GM21526 (cell line): ENCODE measurements at regions not wholly inside any gene's neighbourhood (a gene's known extent, or its start where the extent isn't known, plus 50 kb on each side); places are given as distances from the start of the nearest gene placed in this dataset.
A peak's percentile ranks its signal among the peaks of the same experiment; 100 is the strongest.

ENCODE experiments used
- ATAC-seq: cut with Tn5 transposase; IDR thresholded peaks from one replicate; pipeline ENCODE4 v1.9.1; 2021; ENCODE audit warnings: moderate library complexity; ENCODE audit not compliant: unreplicated experiment, low FRiP score

- ATAC-seq: no peak
Observed at GRCh38 chr6:45742591-45742990, 273.1 kb downstream of the CLIC5 start.

- ATAC-seq: peak; percentile 50
Observed at GRCh38 chr6:45741437-45742171, 274.1 kb downstream of the CLIC5 start.

- ATAC-seq: no peak
Observed at GRCh38 chr6:45739058-45739457, 276.6 kb downstream of the CLIC5 start.

- ATAC-seq: no peak
Observed at GRCh38 chr6:45738057-45738455, 277.6 kb downstream of the CLIC5 start.

- peak; percentile 64 for ATAC-seq
Observed at GRCh38 chr6:45737331-45738056, 278.2 kb downstream of the CLIC5 start.

- ATAC-seq: no peak
Observed at GRCh38 chr6:45736134-45736533, 279.5 kb downstream of the CLIC5 start.

GRCh38 chr6:45732731-45733130 is 282.9 kb downstream of the CLIC5 start:
- ATAC-seq: no peak

GRCh38 chr6:45730232-45730631 is 285.4 kb downstream of the CLIC5 start:
- ATAC-seq: no peak

GRCh38 chr6:45728674-45729073 is 287.0 kb downstream of the CLIC5 start:
- ATAC-seq: no peak

GRCh38 chr6:45727819-45728449 is 287.7 kb downstream of the CLIC5 start:
- no peak for ATAC-seq

GRCh38 chr6:45727228-45727627 is 288.4 kb downstream of the CLIC5 start:
- ATAC-seq: no peak

GRCh38 chr6:45726444-45726843 is 289.2 kb downstream of the CLIC5 start:
- ATAC-seq: no peak

GRCh38 chr6:45724511-45724910 is 291.1 kb downstream of the CLIC5 start:
- ATAC-seq: no peak

- no peak for ATAC-seq
Observed at GRCh38 chr6:45724027-45724426, 291.6 kb downstream of the CLIC5 start.

GRCh38 chr6:45722876-45723275 is 292.8 kb downstream of the CLIC5 start:
- ATAC-seq: no peak

- ATAC-seq: no peak
Observed at GRCh38 chr6:45721665-45722064, 294.0 kb downstream of the CLIC5 start.

- ATAC-seq: no peak
Observed at GRCh38 chr6:45718871-45719270, 296.8 kb downstream of the CLIC5 start.

GRCh38 chr6:45718131-45718530 is 297.5 kb downstream of the CLIC5 start:
- no peak for ATAC-seq

- ATAC-seq: no peak
Observed at GRCh38 chr6:45717715-45718114, 297.9 kb downstream of the CLIC5 start.

GRCh38 chr6:45717027-45717426 is 298.6 kb downstream of the CLIC5 start:
- no peak for ATAC-seq

GRCh38 chr6:45715508-45715803 is 300.2 kb downstream of the CLIC5 start:
- ATAC-seq: no peak
